ENCODE measurements at regions not wholly inside any gene's neighbourhood (a gene's known extent, or its start where the extent isn't known, plus 50 kb on each side); places are given as distances from the start of the nearest gene placed in this dataset.

- TF ChIP-seq BACH1 (IDR thresholded peaks at IDR 0.05; ENCODE audit: borderline replicate concordance) (no peak), POLR2AphosphoS5 (IDR thresholded peaks at IDR 0.05; ENCODE audit: low read length) (no peak), DPF2 (IDR thresholded peaks at IDR 0.05) (no peak), TAF1 (IDR thresholded peaks at IDR 0.05; ENCODE audit: borderline replicate concordance, low read depth, low read length) (no peak)
- TF ChIP-seq, protein P1, sequence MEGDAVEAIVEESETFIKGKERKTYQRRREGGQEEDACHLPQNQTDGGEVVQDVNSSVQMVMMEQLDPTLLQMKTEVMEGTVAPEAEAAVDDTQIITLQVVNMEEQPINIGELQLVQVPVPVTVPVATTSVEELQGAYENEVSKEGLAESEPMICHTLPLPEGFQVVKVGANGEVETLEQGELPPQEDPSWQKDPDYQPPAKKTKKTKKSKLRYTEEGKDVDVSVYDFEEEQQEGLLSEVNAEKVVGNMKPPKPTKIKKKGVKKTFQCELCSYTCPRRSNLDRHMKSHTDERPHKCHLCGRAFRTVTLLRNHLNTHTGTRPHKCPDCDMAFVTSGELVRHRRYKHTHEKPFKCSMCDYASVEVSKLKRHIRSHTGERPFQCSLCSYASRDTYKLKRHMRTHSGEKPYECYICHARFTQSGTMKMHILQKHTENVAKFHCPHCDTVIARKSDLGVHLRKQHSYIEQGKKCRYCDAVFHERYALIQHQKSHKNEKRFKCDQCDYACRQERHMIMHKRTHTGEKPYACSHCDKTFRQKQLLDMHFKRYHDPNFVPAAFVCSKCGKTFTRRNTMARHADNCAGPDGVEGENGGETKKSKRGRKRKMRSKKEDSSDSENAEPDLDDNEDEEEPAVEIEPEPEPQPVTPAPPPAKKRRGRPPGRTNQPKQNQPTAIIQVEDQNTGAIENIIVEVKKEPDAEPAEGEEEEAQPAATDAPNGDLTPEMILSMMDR (IDR thresholded peaks at IDR 0.05 in 2 of 3, conservative IDR thresholded peaks at IDR 0.05 in 1 of 3; ENCODE audit: control insufficient read depth in 2 of 3, extremely low read depth in 1 of 3, insufficient read depth in 1 of 3, low read depth in 3 of 3, low read length in 3 of 3), result no peak
Measured at GRCh38 chr10:21174715-21175495, 277.8 kb upstream of the NEBL start.
